ENCODE measurements at regions not wholly inside any gene's neighbourhood (a gene's known extent, or its start where the extent isn't known, plus 50 kb on each side); places are given as distances from the start of the nearest gene placed in this dataset.

DNA sequence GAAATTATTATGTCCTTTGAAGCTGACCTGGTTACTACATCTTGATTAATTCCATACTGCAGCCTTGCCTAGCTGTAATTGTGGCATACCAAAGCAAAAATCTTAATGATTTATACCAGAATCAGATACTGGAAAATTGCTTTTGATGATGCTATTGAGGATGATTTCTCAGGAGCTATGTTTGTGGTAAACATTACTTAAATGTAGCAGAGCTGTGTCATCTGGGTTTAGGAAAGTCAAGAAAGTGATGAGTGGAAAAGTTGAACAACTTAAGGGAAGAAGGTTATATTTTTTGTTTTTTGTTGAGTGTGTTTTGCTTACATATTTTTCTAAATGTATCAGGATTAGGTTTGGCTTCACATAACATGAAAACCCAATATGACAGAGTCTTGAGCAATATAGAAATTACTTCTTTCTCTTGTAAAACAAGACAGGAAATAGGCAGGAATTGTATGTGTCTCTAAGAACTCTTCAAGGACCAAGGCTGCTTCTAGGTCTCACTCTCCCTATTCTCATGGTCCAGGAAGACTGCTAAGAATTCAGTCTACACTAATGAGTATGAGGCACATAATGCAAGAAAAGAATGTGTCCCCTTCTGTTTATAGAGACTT is 87.6 kb upstream of the MTPN start:
- DNase-seq (ENCODE audit: low spot score), result no peak

DNA sequence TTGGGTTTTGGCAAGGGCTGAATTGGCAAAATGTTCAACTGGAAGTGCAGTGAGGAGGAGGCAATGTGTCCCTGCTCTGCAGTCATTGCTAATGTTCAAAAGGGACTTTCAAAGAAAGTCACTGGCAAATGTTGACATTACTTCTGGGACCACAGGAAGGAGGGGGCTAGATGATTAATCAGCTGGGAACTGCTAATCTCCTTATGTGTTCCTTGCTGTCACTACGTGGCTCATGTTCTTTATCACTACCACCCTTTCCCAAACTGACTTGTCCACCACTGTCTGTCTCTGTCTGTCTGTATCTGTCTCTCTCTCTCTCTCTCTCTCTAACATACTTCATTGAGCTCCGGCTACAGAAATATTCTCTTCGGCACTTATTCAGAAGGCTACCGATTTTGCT is 86.9 kb upstream of the MTPN start:
- DNase-seq (ENCODE audit: low spot score), result no peak

DNA sequence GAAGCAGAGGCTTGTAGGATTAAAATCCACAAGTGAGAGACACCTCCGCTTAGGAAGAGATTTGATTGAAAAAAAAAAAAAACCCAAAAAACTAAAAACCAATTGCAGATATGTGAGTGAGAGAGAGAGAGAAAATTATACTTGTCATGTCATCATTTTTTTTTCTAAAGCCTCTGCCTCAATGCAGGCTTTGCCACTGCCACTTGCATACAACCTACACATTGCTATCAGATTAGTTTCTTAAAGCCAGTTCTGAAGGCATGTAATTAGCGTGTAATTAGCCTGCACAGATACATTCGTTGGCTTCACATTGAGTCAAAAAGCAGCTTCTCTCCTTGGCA is 86.1 kb upstream of the MTPN start:
- no peak for DNase-seq (ENCODE audit: low spot score)

DNA sequence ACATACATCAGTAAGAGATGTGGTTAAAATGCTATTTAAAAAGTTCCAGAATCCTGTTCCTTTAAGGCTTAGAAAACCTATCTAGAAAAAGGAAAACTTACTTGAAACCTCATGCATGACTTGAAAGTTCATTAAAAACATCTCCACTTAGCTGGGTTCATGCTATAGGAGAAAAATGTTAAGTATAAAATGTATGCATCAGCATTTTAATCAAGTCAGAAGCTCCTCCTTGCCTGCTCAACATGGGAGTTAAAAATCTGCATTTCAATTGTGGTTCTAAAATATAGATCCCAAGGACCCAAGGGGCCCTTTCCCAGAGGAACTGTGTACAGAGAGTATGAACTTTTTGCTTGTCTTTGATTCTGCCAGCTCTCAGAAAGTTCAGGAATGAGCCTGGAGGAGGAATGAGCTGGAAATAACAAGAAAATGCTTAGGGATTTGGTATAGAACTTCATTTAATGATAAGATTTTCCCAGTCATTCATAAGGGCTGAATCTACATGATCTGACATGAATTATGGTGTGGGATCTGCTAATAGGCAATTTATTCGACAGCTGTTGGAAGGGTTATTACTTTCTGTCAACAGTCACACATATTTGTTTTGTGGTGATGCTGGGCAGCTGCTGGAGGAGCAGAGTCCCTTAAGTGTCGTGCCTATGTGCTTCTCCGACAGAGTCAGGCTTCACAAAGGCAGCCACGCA is 85.6 kb upstream of the MTPN start:
- DNase-seq (ENCODE audit: low spot score), result no peak

DNA sequence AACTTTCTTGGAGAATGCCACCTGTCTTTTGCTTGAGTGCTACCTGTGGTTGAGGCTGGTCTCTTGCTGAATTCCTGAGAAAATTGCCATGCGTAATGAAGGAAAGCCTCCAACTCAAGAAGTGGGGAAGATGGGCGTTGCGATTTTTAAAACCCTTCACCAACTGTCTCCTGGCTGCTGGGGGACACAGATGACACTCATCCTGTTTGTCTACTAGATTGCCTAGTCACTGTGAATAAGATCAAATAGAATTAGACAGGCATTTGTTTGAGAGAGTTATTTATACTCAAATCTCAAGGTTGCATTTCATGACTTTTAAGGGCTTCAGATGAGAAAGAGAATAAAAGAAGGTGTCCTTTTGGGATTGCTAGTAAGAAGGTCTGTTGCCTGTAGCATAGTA is 84.3 kb upstream of the MTPN start:
- DNase-seq (ENCODE audit: low spot score), result no peak

DNA sequence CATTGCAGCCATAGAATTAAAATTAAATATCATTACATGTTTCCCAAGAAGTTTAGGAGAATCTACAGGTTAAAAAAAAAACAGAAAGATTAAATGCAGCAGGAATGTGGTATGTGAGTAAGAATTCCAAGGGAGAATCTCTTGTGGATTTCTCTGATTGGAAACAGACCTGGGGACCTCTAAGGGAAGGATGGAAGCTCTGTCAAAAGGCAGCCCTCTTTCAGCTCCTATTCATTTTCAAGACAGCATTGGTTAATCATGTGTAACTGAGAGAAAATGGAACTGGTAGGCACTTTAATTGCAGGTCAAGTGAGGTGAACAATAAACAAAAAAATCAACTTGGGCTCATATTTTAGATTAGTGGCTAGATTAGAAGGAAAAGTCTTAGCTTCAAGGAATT is 81.4 kb upstream of the MTPN start:
- no peak for DNase-seq (ENCODE audit: low spot score)

DNA sequence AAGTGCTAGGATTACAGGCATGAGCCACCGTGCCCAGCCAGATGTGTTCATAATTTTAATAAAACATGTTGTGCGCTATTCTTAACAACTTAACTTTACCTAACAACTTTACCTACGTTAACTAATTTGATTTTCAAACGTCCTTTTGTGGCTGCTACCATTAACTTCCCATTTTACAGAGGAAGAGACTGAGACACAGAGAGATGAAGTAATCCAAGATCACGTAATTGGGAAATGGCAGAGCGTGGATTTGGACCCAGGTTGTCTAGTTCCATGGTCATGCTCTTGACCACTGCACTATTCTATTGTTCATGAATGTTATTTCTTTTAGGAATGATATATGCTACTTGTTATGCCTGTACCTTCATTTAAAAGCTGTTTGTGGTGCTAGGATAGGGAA is 80.3 kb upstream of the MTPN start:
- no peak for DNase-seq (ENCODE audit: low spot score)

DNA sequence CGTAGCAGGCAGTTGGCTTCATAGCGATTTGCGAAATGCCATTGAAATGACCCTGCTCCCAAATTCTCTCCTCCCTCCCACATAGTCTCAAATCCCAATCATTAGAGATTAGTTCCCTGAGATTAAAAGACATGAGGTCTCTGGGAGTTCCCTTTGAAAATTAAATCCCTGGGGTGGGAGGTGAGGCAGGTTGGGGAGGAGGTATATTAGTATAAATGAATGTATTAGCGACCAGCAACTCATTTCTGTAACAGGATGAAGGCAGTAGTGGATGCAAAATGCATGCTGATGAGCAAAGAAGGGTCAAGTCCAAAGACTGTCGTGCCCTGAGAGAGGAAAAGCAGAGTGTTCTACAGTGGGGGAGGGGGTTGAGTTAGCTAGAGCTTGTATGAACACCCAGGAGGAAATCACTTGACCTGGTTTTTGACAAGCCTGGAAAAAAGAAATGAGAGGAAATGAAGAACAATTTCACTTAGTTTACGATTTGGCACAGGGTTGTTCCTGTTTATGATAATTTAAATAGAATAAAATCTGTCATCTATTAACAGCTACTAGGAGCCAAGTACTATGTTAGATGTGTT is 79.6 kb upstream of the MTPN start:
- DNase-seq (ENCODE audit: low spot score), result no peak

DNA sequence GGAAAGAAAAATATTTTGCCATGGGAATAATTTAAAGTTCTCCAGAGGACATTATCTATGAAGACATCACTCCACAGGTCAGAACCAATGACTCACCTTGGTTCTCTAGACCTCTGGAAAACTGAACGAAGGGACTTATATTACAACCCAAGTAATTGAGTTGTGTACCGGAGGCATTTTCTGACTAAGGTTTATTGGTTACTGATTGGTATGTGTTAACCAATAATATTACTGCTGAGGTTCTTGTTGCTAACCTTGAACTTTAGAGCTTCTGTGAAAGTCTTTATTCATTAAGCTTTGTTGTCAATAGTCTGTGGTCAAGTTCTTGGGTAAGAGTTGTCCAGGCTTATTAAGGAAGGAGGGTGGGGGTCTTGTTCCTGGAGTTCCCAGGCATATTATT is 78.1 kb upstream of the MTPN start:
- DNase-seq (ENCODE audit: low spot score), result peak; percentile 53

DNA sequence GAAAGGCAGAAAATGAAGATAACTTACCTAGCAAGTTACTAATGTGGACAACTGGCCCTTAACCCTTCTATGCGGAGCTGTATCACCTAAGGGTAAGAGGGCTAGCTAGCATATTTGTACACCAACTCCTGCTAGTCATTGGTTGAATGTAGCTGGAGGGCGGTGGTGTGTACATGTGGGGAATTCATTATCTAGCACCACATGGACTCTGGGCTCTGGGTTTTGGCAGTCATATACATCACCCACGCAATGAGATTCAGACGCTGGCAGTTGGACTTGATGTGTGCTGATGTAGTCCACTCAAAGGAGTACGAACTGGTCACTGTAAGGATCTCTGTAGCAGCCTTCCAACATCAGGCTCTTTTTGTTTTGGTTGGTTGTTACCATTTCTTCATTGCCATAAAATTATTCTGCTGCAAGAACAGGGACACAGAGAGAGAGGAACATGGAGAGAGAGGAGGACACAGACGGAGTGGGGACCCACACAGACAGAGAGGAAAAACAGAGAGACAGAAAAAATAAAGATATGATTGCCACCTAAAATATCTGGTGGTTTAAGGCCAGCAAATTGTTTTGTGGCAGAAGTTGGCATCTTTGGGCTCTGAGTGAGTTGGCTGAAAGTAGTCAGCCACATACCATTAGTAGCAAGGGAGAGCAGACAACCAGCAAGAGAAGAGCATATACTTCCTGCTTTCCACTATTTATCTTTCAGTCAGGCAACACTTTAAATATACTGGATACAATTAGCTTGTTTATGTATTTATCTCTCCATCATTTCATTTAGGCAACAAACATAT is 76.7 kb upstream of the MTPN start:
- DNase-seq (ENCODE audit: low spot score), result no peak

DNA sequence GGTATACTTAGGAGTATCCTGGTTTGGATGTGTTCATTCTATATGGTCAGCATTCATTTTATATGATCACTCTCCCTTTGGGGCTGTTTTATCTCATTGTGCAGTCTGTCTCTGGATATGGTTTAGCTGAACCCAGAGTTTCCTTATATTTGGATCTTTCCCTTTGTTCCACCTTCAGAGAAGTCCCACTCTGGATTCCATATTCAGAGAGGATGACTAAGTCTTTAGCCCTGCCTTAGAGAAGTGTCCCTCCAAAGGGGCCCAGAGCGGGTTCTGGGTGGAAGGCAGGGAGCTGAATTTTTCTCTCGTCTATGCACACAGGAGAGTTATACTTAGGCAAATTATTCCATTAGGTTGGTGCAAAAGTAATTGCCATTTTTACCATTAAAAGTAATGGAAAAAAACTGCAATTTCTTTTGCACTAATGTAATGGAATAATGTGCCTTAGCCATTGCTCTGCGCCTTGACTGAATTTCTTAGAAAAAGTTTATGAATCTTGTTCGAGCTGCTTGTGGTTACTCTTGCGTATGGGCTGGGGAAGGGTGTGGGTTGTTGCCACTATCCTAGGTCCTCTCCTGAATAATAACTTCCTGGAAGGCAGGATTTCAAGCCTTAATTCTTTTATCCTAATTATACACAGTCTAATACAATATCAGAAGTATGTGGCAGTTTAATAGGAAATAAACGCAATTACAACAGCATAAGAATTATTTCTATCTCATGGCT is 74.2 kb upstream of the MTPN start:
- DNase-seq (ENCODE audit: low spot score), result no peak

DNA sequence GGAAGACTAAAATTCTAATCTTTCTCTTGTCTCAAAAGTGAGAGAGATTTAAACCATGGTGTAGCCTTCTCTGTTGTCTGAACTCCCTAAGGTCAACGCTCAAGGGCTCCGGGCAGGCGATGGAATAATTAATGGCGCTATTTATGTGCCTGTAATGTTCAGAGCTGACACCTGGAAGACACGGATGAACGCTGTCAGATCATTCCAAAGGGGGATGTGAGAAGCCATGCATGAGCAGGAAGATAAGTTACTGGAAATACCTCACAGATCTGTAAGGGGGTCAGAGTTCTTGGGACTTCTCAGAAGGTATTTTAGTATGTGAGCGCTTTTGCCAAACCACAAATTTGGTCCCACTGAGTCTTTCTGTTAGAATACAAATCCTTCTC is 73.3 kb upstream of the MTPN start:
- DNase-seq (ENCODE audit: low spot score), result peak; percentile 40

DNA sequence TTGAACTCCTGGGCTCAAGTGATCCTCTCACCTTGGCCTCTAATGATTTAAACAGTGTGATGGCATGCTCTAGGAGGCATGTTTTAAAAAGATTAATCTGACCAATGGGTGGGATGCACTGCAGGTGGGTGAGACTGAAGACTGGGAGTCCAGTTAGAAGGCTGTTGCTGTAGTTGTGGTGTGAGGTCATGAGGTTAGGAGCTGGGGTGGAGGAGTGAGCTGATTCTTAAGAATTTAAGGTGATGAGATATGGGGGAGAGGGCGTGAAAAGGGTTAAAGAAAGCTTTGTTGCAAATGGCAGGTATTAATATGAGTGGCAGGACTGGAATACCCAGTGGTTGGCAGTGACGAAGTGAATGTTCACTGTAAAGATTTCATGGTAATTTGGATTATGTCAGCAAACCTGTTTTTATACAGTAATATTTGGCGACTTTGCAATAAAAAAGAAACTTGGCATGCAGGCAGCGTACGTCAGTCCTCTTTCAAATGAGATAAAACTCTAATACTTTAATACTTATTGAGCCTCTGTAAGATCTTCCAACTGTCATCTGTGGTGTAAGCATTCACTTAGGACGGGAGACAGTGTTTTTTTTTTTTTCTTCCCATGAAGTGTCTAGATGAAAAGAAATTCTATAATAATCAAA is 72.8 kb upstream of the MTPN start:
- DNase-seq (ENCODE audit: low spot score), result no peak

DNA sequence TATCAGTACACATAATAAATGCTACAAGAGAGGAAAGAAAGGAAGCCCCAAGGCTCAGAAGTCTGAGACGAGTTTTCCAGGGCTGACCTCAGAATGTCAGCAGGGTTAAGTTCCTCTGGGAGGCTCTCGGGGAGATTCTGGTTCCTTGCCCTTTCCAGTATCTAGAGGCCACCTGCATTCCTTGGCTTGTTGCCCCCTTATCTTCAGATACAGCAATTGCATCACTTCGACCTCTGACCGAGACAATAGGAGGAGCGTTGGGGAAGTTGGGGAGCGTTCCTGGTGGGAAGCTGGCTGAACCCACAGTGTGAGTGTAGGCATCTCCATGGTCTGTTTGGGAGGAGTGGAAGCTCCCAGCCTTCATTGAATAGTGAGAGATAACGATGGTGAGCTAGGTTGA is 72.0 kb upstream of the MTPN start:
- no peak for DNase-seq (ENCODE audit: low spot score)

DNA sequence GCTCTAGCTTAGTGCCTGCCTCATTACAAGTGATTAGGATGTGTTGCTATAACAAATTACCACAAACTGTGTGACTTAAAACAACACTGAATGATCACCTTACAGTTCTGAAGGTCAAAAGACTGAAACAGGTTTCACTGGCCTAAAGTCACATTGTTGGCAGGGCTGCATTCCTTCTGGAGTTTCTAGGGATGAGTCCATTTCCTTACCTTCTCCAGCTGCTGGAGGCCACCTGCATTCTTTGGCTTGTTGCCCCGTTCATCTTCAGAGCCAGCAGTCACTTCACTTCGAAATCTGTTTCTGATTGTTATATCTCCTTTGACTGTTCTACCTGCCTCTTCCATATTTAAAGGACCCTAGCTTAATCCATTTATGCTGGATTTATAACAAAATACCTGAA is 69.4 kb upstream of the MTPN start:
- DNase-seq (ENCODE audit: low spot score), result no peak

DNA sequence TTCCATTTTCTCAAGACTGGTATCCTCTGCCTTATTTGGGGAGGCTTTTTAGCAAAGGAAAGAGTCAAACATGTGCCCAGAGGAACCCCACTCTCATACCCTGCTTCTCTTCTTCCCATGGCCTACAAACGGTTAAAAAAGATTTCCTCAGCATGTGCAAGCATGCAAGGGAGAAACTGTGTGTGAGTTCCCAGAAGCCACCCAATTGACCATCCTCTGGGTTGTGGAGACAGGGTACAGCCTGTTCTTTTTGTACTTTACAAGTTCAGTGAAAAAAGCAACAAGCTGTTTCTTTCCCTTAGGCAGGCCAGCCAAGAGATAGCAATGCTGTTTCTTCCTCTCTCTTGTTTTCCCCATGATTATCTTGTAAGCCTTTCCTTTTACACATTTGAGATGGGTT is 68.8 kb upstream of the MTPN start:
- DNase-seq (ENCODE audit: low spot score), result no peak

DNA sequence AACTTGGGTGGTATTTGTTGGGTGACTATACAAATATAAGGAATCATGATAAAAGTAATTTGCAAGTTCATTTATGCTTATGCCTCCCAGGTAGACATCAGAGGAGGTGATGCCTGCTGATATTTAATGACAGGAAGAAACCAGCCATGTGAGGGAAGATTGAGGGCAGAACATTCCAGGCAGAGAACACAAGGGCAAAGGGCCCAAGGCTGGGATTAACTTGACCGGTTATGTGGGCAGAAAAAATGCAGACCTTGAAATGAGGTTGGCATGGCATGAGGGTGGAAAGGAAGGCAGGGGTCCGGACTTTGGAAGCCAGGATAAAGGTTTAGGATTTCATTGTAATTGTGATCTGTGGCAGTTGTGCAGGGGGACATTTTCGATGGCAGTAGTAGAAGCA is 68.0 kb upstream of the MTPN start:
- DNase-seq (ENCODE audit: low spot score), result no peak

DNA sequence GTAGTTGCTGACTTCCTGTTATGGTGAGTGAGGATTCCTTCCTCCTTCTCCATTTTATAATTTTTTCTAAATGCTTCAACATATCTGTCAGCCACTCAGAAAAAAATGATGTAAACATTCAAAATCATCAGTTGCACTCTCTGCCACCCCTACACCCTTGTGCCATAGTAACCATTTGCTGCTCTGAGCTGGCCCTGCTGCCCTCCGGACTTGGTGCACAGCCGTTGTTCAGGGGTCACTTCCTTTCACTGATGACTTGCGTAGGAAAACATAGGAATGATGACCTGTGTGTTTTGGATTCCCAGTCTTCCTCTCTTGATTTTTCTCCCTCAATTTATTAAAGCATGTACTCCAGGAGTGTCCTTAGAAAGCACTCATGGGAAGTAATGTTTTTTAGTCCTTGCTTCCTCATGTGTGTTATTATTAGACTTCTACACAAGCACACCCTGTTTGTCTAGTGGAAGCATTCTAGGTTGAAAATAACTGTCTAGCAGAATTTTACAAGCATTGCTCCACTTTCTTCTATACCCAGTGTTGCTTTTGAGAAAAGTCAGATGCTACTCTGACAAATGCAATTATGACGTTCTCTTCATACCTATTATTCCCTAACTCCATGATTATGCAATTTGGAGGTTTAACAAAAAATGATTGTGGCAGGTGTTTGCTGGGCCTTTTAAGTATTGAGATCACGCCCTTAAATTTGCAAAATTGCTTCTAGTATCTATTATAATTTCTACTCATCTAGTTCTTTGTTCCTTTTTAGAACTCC is 62.6 kb upstream of the MTPN start:
- DNase-seq (ENCODE audit: low spot score), result no peak

DNA sequence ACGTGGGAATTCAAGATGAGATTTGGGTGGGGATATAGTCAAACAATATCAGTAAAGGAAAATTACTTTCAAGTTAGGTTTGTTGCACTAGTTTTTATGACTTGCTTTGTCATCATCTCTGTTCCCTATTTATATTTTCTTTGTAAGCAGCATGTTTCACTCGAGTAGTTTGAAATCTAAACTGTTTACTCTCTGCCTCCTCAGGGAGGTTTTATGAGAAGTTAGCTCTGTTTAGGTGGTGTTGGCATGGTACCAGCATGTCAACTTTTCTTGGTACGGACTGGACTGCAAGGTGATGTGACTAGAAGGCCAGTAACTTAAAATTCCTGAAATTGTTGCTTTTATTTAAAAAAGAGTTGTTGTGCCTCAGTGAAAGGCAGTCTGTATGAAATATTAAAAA is 59.2 kb upstream of the MTPN start:
- no peak for DNase-seq (ENCODE audit: low spot score)

DNA sequence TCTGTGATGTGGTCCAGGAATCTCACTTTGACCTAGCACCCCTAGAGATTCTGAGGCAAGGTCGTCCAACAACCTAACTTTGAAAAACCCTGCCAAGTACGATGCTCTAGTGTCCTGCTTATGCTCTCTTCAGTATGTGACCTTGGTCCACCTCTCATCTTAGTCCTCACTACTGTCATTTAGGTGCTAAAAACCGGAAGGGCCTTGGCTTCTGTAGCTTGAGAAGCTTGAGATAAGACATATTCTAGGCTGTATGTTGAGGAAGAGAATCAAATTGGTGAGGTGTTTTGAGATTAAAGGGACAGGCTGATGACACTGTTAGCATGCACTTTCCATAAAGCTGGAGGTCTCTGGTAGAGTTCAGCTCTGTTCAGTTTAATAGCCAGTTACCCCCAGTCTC is 57.0 kb upstream of the MTPN start:
- no peak for DNase-seq (ENCODE audit: low spot score)

DNA sequence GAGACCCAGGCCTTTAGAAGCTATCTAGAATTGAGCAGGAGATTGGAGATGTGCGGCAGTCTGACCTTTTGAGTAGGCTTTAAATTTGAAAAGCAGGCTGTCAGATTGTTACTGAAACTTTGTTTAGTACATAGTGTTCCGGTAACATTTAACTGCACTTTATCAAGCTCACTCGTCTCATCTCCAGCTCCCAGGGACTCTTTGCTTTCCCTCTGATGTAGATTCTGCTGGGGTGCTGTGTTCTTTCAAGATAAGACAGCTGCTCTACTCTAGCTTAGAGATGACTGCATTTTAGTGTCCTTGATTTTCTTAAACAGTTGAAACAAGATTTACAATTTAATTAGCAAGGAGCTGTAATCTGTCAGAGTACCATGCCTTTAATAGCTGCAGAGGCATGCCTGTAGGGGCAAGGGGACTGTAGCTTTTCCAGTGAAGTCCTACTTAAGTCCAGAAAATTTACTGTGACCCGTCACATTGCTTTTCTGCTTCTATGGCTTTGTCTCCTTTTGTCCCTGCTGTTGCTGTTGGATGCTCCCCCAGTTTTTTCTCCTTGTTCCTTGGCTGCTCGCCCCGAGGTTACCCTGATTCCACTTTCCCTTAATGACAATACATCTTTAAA is 56.4 kb upstream of the MTPN start:
- no peak for DNase-seq (ENCODE audit: low spot score)

All from kidney tubule cell (primary cell).